ENCODE measurements at regions not wholly inside any gene's neighbourhood (a gene's known extent, or its start where the extent isn't known, plus 50 kb on each side); places are given as distances from the start of the nearest gene placed in this dataset.

GRCh38 chr11:128324051-128324481, 263.3 kb downstream of the ETS1 start:
- intact Hi-C loops (cut with micrococcal nuclease) = loop anchor here (5.0 kb wide), 1 partner anchor 73 kb away; no protein-coding TSS in a partner anchor
- no peak overlapping the region for H3K4me3 Mint-ChIP-seq
- no peak for ATAC-seq (ENCODE audit: low read depth)
- Histone ChIP-seq H3K4me3 (ENCODE audit: control extremely low read depth in 1 of 5, extremely low read depth in 1 of 5, insufficient read depth in 1 of 5, low read depth in 2 of 5, low read length in 4 of 5) (no peak overlapping the region), H4K20me1 (ENCODE audit: control insufficient read depth, insufficient read depth, low read length, poor library complexity, severe bottlenecking) (no peaks in the 10 kb centered on the region), H3K27ac (ENCODE audit: low read length in 2 of 2) (peak overlapping the region in 1 of 2 donors; percentile 8), H2AFZ (ENCODE audit: insufficient read depth, low read depth, low read length, poor library complexity, severe bottlenecking) (no peak overlapping the region), H3K4me1 (ENCODE audit: control insufficient read depth in 2 of 2, insufficient read depth in 2 of 2, low read length in 2 of 2) (peaks cover 30 to 31% of the 10 kb centered on the region in 2 donors), H3K9ac (ENCODE audit: low read length) (no peak overlapping the region), H3K79me2 (ENCODE audit: control insufficient read depth, insufficient read depth, low read length) (no peaks in the 10 kb centered on the region), H3K9me3 (ENCODE audit: control extremely low read depth in 1 of 3, control insufficient read depth in 2 of 3, insufficient read depth in 1 of 3, low read length in 2 of 3) (no peaks in the 10 kb centered on the region), H3K36me3 (replicated peaks in 1 of 2; ENCODE audit: control extremely low read depth in 1 of 2, control insufficient read depth in 1 of 2, extremely low read depth in 1 of 2, insufficient read depth in 2 of 2, low read length in 1 of 2) (no peaks in the 10 kb centered on the region), H3K27me3 (replicated peaks in 1 of 4; ENCODE audit: control extremely low read depth in 1 of 4, control insufficient read depth in 3 of 4, insufficient read depth in 4 of 4, low read length in 3 of 4) (no peaks in the 10 kb centered on the region), H3K4me2 (replicated peaks; ENCODE audit: low read depth, low read length, poor library complexity, severe bottlenecking) (no peak overlapping the region)
- ChIA-PET CTCF (interaction anchor here (0.7 to 3.6 kb wide), 26 partner anchors 9 to 433 kb away, joined by 3 to 55 read pairs (median 4); no protein-coding TSS in a partner anchor), POLR2A (no interaction called here)
- TF ChIP-seq CTCF (IDR thresholded peaks at IDR 0.05) (no peak), EZH2 (IDR thresholded peaks at IDR 0.05; ENCODE audit: borderline replicate concordance, insufficient read depth, low read depth, low read length, poor library complexity, severe bottlenecking) (no peak)
- H3K27me3 Mint-ChIP-seq = no peaks in the 10 kb centered on the region
- WGBS (ENCODE audit: insufficient coverage) = no CpG with 5 or more reads among the region's 9 CpGs
- H3K27ac Mint-ChIP-seq = peak overlapping the region; percentile 23
- H3K4me1 Mint-ChIP-seq = peaks cover 43% of the 10 kb centered on the region
- H3K9me3 Mint-ChIP-seq (ENCODE audit: insufficient read depth) = no peaks in the 10 kb centered on the region
- no peak for DNase-seq

- peak overlapping the region; percentile 66 for H3K27ac Mint-ChIP-seq
- Histone ChIP-seq H3K4me3 (ENCODE audit: control extremely low read depth in 1 of 5, extremely low read depth in 1 of 5, insufficient read depth in 1 of 5, low read depth in 2 of 5, low read length in 4 of 5) (no peak overlapping the region), H3K4me1 (ENCODE audit: control insufficient read depth in 2 of 2, insufficient read depth in 2 of 2, low read length in 2 of 2) (peaks cover 32% of the 10 kb centered on the region in 2 donors), H3K27ac (ENCODE audit: low read length in 2 of 2) (no peak overlapping the region), H3K9me3 (ENCODE audit: control extremely low read depth in 1 of 3, control insufficient read depth in 2 of 3, insufficient read depth in 1 of 3, low read length in 2 of 3) (no peaks in the 10 kb centered on the region), H4K20me1 (ENCODE audit: control insufficient read depth, insufficient read depth, low read length, poor library complexity, severe bottlenecking) (no peaks in the 10 kb centered on the region), H3K27me3 (replicated peaks in 1 of 4; ENCODE audit: control extremely low read depth in 1 of 4, control insufficient read depth in 3 of 4, insufficient read depth in 4 of 4, low read length in 3 of 4) (no peaks in the 10 kb centered on the region), H2AFZ (ENCODE audit: insufficient read depth, low read depth, low read length, poor library complexity, severe bottlenecking) (peak overlapping the region; percentile 3), H3K4me2 (replicated peaks; ENCODE audit: low read depth, low read length, poor library complexity, severe bottlenecking) (peak overlapping the region; percentile 7), H3K36me3 (replicated peaks in 1 of 2; ENCODE audit: control extremely low read depth in 1 of 2, control insufficient read depth in 1 of 2, extremely low read depth in 1 of 2, insufficient read depth in 2 of 2, low read length in 1 of 2) (no peaks in the 10 kb centered on the region), H3K9ac (ENCODE audit: low read length) (no peak overlapping the region), H3K79me2 (ENCODE audit: control insufficient read depth, insufficient read depth, low read length) (no peaks in the 10 kb centered on the region)
- intact Hi-C loops (cut with micrococcal nuclease) = loop anchor here (1.0 to 5.0 kb wide), 2 partner anchors 74 to 307 kb away; no protein-coding TSS in a partner anchor
- 67% methylated on average over 1 of the region's 2 CpGs for WGBS (ENCODE audit: insufficient coverage)
- no peaks in the 10 kb centered on the region for H3K27me3 Mint-ChIP-seq
- peaks cover 43% of the 10 kb centered on the region for H3K4me1 Mint-ChIP-seq
- TF ChIP-seq EZH2 (IDR thresholded peaks at IDR 0.05; ENCODE audit: borderline replicate concordance, insufficient read depth, low read depth, low read length, poor library complexity, severe bottlenecking) = no peak
- TF ChIP-seq CTCF (IDR thresholded peaks at IDR 0.05) = peak; percentile 34
- POLR2A ChIA-PET = no interaction called here
- ATAC-seq (ENCODE audit: low read depth) = no peak
- peak; percentile 52 for DNase-seq
- H3K4me3 Mint-ChIP-seq = no peak overlapping the region
- CTCF ChIA-PET = interaction anchor here (0.6 to 3.6 kb wide), 35 partner anchors 8 to 508 kb away, joined by 3 to 55 read pairs (median 3); no protein-coding TSS in a partner anchor
- H3K9me3 Mint-ChIP-seq (ENCODE audit: insufficient read depth) = no peaks in the 10 kb centered on the region
These were observed 264.0 kb downstream of the ETS1 start for GRCh38 chr11:128323381-128323780.

Data from B cell (primary cell).